RWPE2 (cell line): ENCODE measurements at regions not wholly inside any gene's neighbourhood (a gene's known extent, or its start where the extent isn't known, plus 50 kb on each side); places are given as distances from the start of the nearest gene placed in this dataset.

ENCODE experiments used
- ATAC-seq: fragments of 200-7000 bp; cut with Tn5 transposase; 3 replicates; pipeline ENCODE4 v1.9.1; 2021; ENCODE audit warnings: low read depth
- DNase-seq: peaks from one replicate; pipeline ENCODE4 v3.0.0-alpha.2; 2020; ENCODE audit warnings: low spot score
- H3K27ac ChIP-seq: fragments of 450-650 bp; 2 replicates; pipeline ENCODE4 v1.5.1; 2017; ENCODE audit warnings: mild to moderate bottlenecking; ENCODE audit not compliant: poor library complexity, severe bottlenecking
- H3K27me3 ChIP-seq: fragments of 250-450 bp; sonication (Bioruptor Pico); 2 replicates; pipeline ENCODE4 v1.5.1; 2021; ENCODE audit warnings: mild to moderate bottlenecking, moderate library complexity; ENCODE audit not compliant: insufficient read depth, poor library complexity, severe bottlenecking
- H3K36me3 ChIP-seq: fragments of 250-450 bp; sonication (Bioruptor Pico); 2 replicates; pipeline ENCODE4 v1.5.1; 2020; ENCODE audit warnings: low read depth, mild to moderate bottlenecking, moderate library complexity
- H3K4me1 ChIP-seq: fragments of 250-450 bp; sonication (Bioruptor Pico); 2 replicates; pipeline ENCODE4 v1.5.1; 2021; ENCODE audit warnings: mild to moderate bottlenecking, moderate library complexity; ENCODE audit not compliant: insufficient read depth, poor library complexity, severe bottlenecking
- H3K4me3 ChIP-seq: fragments of 250-450 bp; sonication (Bioruptor Pico); 2 replicates; pipeline ENCODE4 v1.5.1; 2021; ENCODE audit warnings: mild to moderate bottlenecking, moderate library complexity; ENCODE audit not compliant: severe bottlenecking
- H3K9me3 ChIP-seq: fragments of 250-450 bp; sonication (Bioruptor Pico); 2 replicates; pipeline ENCODE4 v1.5.1; 2021; ENCODE audit warnings: mild to moderate bottlenecking, moderate library complexity; ENCODE audit not compliant: severe bottlenecking
- CTCF ChIP-seq: fragments of 450-650 bp; IDR thresholded peaks from one replicate; pipeline ENCODE4 v1.5.1; 2017; ENCODE audit warnings: mild to moderate bottlenecking, moderate library complexity; ENCODE audit not compliant: poor library complexity, severe bottlenecking

DNA sequence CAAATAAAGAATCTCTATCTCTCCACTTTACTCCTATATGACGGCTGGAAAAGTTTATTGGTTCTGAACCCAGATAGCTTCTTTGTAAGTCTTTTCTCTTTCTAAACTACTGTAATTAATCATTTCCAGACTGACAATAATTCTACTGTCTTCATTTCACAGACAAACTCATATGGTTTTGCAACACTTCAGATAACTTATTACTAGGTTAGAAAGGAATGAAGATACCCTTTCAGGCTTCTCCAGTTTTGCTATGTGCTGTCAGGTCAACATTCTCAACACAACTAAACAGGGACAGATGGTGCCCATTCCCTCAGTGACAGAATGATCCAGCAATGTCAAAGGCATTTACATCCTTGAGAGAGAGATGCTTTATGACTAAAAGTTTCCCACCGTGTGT lies 198.5 kb upstream of the ITGA4 start:
- H3K27ac ChIP-seq, result no peak overlapping the region

GRCh38 chr2:181262782-181263181 lies 194.4 kb upstream of the ITGA4 start:
- no peaks in the 10 kb centered on the region for H3K36me3 ChIP-seq
- H3K4me1 ChIP-seq, result no peaks in the 10 kb centered on the region
- ATAC-seq, result no peak
- no peak overlapping the region for H3K27ac ChIP-seq
- H3K9me3 ChIP-seq, result no peaks in the 10 kb centered on the region
- no peak overlapping the region for H3K4me3 ChIP-seq
- no peak for TF ChIP-seq CTCF
- H3K27me3 ChIP-seq, result no peaks in the 10 kb centered on the region
- DNase-seq, result no peak

More for the DNA sequence above, 198.5 kb upstream of the ITGA4 start:
- no peaks in the 10 kb centered on the region for H3K9me3 ChIP-seq
- DNase-seq, result no peak
- ATAC-seq, result no peak
- H3K36me3 ChIP-seq, result no peaks in the 10 kb centered on the region
- no peak for TF ChIP-seq CTCF
- H3K27me3 ChIP-seq, result no peaks in the 10 kb centered on the region
- no peak overlapping the region for H3K4me3 ChIP-seq
- H3K4me1 ChIP-seq, result no peaks in the 10 kb centered on the region

- no peak for DNase-seq
These were observed 193.2 kb upstream of the ITGA4 start for GRCh38 chr2:181264001-181264400.

DNA sequence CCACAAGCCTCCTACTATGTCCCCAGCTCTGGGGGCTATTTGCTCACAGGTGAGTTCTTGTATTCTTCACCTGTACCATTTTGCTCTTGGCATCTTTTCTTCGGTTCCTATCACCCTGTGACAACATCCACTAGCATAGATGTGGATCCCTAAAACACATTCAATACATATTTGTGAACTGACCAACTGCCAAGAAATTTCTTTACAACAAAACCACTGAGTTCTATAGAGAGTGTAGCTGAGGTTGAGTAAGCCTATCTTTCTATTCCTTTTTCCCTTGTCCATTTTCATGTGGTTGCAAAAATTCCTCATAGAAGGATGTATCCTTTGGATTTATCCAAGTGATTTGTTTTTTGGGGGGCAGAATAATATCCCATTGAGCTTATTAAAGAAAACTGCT lies 192.7 kb upstream of the ITGA4 start:
- H3K9me3 ChIP-seq, result no peaks in the 10 kb centered on the region
- H3K27ac ChIP-seq, result no peak overlapping the region
- no peaks in the 10 kb centered on the region for H3K4me1 ChIP-seq
- no peak overlapping the region for H3K4me3 ChIP-seq
- no peaks in the 10 kb centered on the region for H3K36me3 ChIP-seq
- H3K27me3 ChIP-seq, result no peaks in the 10 kb centered on the region
- no peak for TF ChIP-seq CTCF
- DNase-seq (no peak), ATAC-seq (no peak)

More at GRCh38 chr2:181264001-181264400, 193.2 kb upstream of the ITGA4 start:
- ATAC-seq, result no peak
- Histone ChIP-seq H3K27me3 (no peaks in the 10 kb centered on the region), H3K36me3 (no peaks in the 10 kb centered on the region), H3K4me1 (no peaks in the 10 kb centered on the region), H3K27ac (no peak overlapping the region), H3K9me3 (no peaks in the 10 kb centered on the region), H3K4me3 (no peak overlapping the region)
- no peak for TF ChIP-seq CTCF

GRCh38 chr2:181266614-181267013 lies 190.6 kb upstream of the ITGA4 start:
- Histone ChIP-seq H3K27me3 (no peaks in the 10 kb centered on the region), H3K36me3 (no peaks in the 10 kb centered on the region), H3K4me1 (no peaks in the 10 kb centered on the region), H3K9me3 (no peaks in the 10 kb centered on the region), H3K4me3 (no peak overlapping the region), H3K27ac (no peak overlapping the region)
- DNase-seq (no peak), ATAC-seq (no peak)
- TF ChIP-seq CTCF, result no peak
